ENCODE measurements at regions not wholly inside any gene's neighbourhood (a gene's known extent, or its start where the extent isn't known, plus 50 kb on each side); places are given as distances from the start of the nearest gene placed in this dataset.

- TF ChIP-seq CTCF (IDR thresholded peaks at IDR 0.05): no peak
- no peak for TF ChIP-seq POLR2A (IDR thresholded peaks at IDR 0.05)
Observed at GRCh38 chr20:1775117-1775516, 117.5 kb upstream of the SIRPG start.
